ENCODE measurements at regions not wholly inside any gene's neighbourhood (a gene's known extent, or its start where the extent isn't known, plus 50 kb on each side); places are given as distances from the start of the nearest gene placed in this dataset.

GRCh38 chr12:24560192-24560775, 388.6 kb downstream of the BCAT1 start:
- TF ChIP-seq CTCF (IDR thresholded peaks at IDR 0.05; ENCODE audit: low read length) (no peak), EZH2 (IDR thresholded peaks at IDR 0.05; ENCODE audit: borderline replicate concordance, low read length) (no peak)
